ENCODE measurements at regions not wholly inside any gene's neighbourhood (a gene's known extent, or its start where the extent isn't known, plus 50 kb on each side); places are given as distances from the start of the nearest gene placed in this dataset.

DNA sequence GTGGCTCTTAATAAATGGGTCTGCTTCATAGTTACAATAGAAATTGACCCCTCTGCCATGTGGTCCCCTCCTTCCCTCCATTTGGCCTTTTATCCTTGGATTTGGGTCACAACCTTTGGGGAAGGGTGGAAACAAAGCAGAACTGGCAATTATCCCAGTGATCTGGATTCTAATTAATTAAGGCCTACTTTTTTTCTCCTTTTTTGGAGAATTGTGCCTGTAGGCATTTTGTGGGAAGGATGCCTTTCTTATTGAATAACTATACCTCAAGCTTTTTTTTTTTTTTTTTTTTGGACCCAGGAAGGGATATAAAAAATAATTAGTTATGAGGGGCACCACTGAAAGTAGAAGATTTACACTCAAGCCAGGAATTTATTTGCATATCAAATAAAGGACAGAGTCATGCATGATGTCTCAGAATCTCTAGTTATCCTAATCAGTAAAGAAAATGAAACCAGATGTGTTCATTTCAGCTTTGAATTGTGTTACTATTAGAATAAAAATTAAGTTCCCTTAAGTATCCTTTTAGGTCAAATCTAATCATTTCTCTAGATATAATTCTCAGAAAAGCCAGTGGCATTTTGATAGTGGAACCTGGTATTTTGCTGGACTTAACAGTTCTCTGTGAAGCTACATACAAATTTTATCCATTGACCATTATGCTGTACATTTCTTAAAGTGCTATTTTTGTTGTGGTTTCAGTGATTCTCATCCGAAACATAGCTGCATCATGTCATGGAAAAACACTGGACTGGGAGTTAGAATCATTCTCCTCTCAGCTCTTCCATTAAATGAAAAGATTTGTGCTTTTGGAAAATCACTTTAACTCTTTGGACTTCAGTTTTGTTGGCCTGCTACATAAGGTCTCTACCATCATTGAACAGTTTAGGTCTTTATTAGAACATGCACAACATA is 129.3 kb downstream of the KCNRG start:
- Histone ChIP-seq H3K9me3 (ENCODE audit: low read depth) (no peaks in the 10 kb centered on the region), H3K27me3 (no peaks in the 10 kb centered on the region), H3K4me3 (no peak overlapping the region), H3K4me1 (ENCODE audit: insufficient read depth) (no peaks in the 10 kb centered on the region), H3K9me2 (replicated peaks; ENCODE audit: insufficient read depth) (no peaks in the 10 kb centered on the region), H3K36me3 (replicated peaks; ENCODE audit: insufficient read depth, low read depth) (no peaks in the 10 kb centered on the region), H3K27ac (no peak overlapping the region), H3K4me2 (no peak overlapping the region), H4K20me1 (ENCODE audit: insufficient read depth, poor library complexity, severe bottlenecking) (no peaks in the 10 kb centered on the region), H2AFZ (no peak overlapping the region), H3K79me2 (no peaks in the 10 kb centered on the region)
- whole genome bisulfite sequencing (ENCODE audit: low lambda C conversion rate, missing lambda C conversion rate): 67% methylated on average over 1 of the region's 1 CpG
- TF ChIP-seq EZH2 (IDR thresholded peaks at IDR 0.05; ENCODE audit: borderline replicate concordance) (no peak), EZH2phosphoT487 (IDR thresholded peaks at IDR 0.05; ENCODE audit: low read depth, severe bottlenecking, unreplicated experiment) (no peak)
- TF ChIP-seq, protein P1, sequence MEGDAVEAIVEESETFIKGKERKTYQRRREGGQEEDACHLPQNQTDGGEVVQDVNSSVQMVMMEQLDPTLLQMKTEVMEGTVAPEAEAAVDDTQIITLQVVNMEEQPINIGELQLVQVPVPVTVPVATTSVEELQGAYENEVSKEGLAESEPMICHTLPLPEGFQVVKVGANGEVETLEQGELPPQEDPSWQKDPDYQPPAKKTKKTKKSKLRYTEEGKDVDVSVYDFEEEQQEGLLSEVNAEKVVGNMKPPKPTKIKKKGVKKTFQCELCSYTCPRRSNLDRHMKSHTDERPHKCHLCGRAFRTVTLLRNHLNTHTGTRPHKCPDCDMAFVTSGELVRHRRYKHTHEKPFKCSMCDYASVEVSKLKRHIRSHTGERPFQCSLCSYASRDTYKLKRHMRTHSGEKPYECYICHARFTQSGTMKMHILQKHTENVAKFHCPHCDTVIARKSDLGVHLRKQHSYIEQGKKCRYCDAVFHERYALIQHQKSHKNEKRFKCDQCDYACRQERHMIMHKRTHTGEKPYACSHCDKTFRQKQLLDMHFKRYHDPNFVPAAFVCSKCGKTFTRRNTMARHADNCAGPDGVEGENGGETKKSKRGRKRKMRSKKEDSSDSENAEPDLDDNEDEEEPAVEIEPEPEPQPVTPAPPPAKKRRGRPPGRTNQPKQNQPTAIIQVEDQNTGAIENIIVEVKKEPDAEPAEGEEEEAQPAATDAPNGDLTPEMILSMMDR (IDR thresholded peaks at IDR 0.05; ENCODE audit: poor library complexity): no peak
- DNase-seq (ENCODE audit: low spot score): no peak

DNA sequence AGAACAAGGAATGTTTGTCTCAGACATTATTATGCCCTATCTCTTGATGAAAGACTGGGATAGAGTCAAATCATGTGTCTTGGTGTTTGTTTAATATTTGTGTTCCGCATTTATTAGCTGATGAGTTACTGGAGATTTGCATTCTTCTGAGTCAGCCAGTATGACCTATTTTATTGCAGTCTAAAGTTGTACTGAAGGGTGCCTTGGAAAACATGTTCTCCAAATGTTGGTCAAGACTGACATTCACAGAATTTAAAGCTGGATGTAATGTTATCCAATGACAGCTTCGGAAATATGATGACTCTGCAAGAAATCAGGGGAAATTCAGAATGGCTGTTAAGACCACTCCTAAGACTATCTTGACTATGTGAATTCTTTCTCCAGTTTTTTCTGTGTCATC is 134.0 kb downstream of the KCNRG start:
- no peaks in the 10 kb centered on the region for H3K36me3 ChIP-seq (replicated peaks; ENCODE audit: insufficient read depth, low read depth)
- no peaks in the 10 kb centered on the region for H3K9me3 ChIP-seq (ENCODE audit: low read depth)
- H3K4me1 ChIP-seq (ENCODE audit: insufficient read depth): no peaks in the 10 kb centered on the region
- H2AFZ ChIP-seq: no peak overlapping the region
- no peak overlapping the region for H3K27ac ChIP-seq
- DNase-seq (ENCODE audit: low spot score): no peak
- H3K9me2 ChIP-seq (replicated peaks; ENCODE audit: insufficient read depth): no peaks in the 10 kb centered on the region
- WGBS (ENCODE audit: low lambda C conversion rate, missing lambda C conversion rate): 63% methylated on average over 2 of the region's 2 CpGs
- H3K4me2 ChIP-seq: no peak overlapping the region
- no peaks in the 10 kb centered on the region for H3K79me2 ChIP-seq
- H3K27me3 ChIP-seq: no peaks in the 10 kb centered on the region
- H3K4me3 ChIP-seq: no peak overlapping the region
- TF ChIP-seq EZH2 (IDR thresholded peaks at IDR 0.05; ENCODE audit: borderline replicate concordance): no peak
- TF ChIP-seq, protein P1 (IDR thresholded peaks at IDR 0.05; ENCODE audit: poor library complexity): no peak
- no peaks in the 10 kb centered on the region for H4K20me1 ChIP-seq (ENCODE audit: insufficient read depth, poor library complexity, severe bottlenecking)

DNA sequence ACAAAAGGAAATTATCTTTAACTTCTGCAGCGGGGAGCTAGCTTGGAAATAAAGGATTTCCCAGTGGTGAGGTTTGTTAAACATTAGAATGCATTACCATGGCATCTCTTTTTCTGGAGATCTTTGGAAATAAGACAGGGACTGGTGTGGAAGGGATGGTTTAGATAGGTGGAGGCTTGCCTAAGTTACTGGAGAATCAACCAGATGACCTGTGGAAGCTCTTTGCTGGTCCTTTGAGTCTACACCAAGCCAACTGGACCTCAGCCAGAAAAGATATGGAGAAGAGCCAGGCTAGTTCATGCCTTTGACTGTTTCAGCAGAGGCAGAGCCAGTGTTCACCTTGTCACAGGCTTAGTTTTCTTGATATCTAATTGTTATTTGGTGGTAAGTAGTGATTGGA is 134.7 kb downstream of the KCNRG start:
- Histone ChIP-seq H3K79me2 (no peaks in the 10 kb centered on the region), H3K4me3 (no peak overlapping the region), H3K4me1 (ENCODE audit: insufficient read depth) (no peaks in the 10 kb centered on the region), H4K20me1 (ENCODE audit: insufficient read depth, poor library complexity, severe bottlenecking) (no peaks in the 10 kb centered on the region), H3K36me3 (replicated peaks; ENCODE audit: insufficient read depth, low read depth) (no peaks in the 10 kb centered on the region), H3K4me2 (no peak overlapping the region), H2AFZ (no peak overlapping the region), H3K9me3 (ENCODE audit: low read depth) (no peaks in the 10 kb centered on the region), H3K27me3 (no peaks in the 10 kb centered on the region), H3K27ac (no peak overlapping the region), H3K9me2 (replicated peaks; ENCODE audit: insufficient read depth) (no peaks in the 10 kb centered on the region)
- TF ChIP-seq EZH2phosphoT487 (IDR thresholded peaks at IDR 0.05; ENCODE audit: low read depth, severe bottlenecking, unreplicated experiment) (no peak), EZH2 (IDR thresholded peaks at IDR 0.05; ENCODE audit: borderline replicate concordance) (no peak)
- TF ChIP-seq, protein P1 (IDR thresholded peaks at IDR 0.05; ENCODE audit: poor library complexity): no peak
- peak; percentile 18 for DNase-seq (ENCODE audit: low spot score)
- WGBS (ENCODE audit: low lambda C conversion rate, missing lambda C conversion rate): 84% methylated on average over 1 of the region's 1 CpG

All from hepatocyte (in vitro differentiated cells).